ENCODE measurements at regions not wholly inside any gene's neighbourhood (a gene's known extent, or its start where the extent isn't known, plus 50 kb on each side); places are given as distances from the start of the nearest gene placed in this dataset.

DNA sequence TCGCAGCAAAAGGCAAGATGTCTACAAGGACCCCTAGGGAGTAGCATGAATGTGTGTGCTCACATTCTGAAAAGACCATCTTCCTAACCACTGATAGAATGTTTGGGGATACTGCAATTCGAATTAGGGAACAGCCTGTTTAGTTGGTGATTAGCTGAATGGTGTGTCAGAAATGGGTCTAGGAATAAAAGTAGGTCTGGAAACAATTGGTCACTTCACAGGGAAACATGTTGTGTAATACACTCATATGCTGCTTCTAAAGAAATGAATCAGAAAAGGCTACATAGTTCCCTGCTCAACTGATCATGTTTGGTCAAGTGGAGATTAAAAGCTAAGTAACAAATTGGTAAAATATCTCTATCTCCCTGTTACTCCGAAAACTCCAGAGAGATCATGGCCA lies 2362.4 kb upstream of the TENM3 start:
- TF ChIP-seq, protein P1, sequence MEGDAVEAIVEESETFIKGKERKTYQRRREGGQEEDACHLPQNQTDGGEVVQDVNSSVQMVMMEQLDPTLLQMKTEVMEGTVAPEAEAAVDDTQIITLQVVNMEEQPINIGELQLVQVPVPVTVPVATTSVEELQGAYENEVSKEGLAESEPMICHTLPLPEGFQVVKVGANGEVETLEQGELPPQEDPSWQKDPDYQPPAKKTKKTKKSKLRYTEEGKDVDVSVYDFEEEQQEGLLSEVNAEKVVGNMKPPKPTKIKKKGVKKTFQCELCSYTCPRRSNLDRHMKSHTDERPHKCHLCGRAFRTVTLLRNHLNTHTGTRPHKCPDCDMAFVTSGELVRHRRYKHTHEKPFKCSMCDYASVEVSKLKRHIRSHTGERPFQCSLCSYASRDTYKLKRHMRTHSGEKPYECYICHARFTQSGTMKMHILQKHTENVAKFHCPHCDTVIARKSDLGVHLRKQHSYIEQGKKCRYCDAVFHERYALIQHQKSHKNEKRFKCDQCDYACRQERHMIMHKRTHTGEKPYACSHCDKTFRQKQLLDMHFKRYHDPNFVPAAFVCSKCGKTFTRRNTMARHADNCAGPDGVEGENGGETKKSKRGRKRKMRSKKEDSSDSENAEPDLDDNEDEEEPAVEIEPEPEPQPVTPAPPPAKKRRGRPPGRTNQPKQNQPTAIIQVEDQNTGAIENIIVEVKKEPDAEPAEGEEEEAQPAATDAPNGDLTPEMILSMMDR (IDR thresholded peaks at IDR 0.05; ENCODE audit: borderline replicate concordance, extremely low read depth, insufficient read depth): no peak
- intact Hi-C loops (cut with DNase I): no loop called here
- no peak overlapping the region for H3K4me3 ChIP-seq (ENCODE audit: low read length in 3 of 3)
- no peaks in the 10 kb centered on the region for H3K4me1 ChIP-seq (ENCODE audit: control insufficient read depth in 2 of 3, insufficient read depth in 2 of 3, low read depth in 1 of 3, low read length in 3 of 3)
- no peaks in the 10 kb centered on the region for H3K27me3 ChIP-seq (ENCODE audit: control insufficient read depth, insufficient read depth, low read length)
- FAIRE-seq (no peak), DNase-seq (no peak)
- H3K27ac ChIP-seq (ENCODE audit: low read depth in 2 of 2, low read length in 2 of 2): no peak overlapping the region
- H3K9me3 ChIP-seq (ENCODE audit: control insufficient read depth in 2 of 3, insufficient read depth in 1 of 3, low read length in 3 of 3): no peaks in the 10 kb centered on the region
- H3K9ac ChIP-seq (ENCODE audit: low read length in 3 of 3): no peak overlapping the region
- H3K36me3 ChIP-seq (ENCODE audit: control insufficient read depth in 2 of 3, insufficient read depth in 3 of 3, low read length in 3 of 3): no peaks in the 10 kb centered on the region

DNA sequence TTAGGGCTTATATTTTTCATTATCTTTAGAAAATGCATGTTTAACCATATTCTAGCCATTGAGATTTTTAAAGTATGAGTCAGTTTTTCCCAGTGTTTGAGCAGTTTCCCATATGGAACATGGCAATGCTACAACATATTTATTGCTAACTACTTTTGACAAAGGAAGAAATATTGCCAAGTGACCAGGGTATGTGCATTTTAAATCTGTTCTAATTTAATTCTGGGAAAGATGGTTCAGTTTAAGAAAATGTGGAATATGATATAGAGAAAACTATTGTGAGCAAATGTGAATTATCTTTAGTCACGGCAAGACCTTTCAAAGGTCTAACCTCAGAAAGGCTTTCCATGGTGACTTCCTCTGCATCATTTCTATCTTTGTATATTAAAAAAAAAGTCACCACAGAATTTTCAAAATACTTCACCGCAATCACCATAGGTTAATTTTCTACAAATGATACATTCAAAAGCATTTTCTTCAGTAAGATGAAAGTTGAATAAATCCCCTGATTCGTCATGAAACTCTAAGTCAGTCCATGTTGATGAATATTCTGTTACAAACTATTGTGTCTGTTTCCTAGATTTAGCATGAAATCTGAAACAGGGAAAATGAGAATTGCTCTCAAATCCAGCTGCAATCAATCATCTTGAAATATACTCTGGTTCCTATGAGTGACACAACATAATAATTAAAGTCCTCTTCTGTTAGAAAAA lies 2349.0 kb upstream of the TENM3 start:
- H3K27me3 ChIP-seq (ENCODE audit: control insufficient read depth, insufficient read depth, low read length): no peaks in the 10 kb centered on the region
- H3K4me3 ChIP-seq (ENCODE audit: low read length in 3 of 3): no peak overlapping the region
- DNase-seq (no peak), FAIRE-seq (no peak)
- H3K4me1 ChIP-seq (ENCODE audit: control insufficient read depth in 2 of 3, insufficient read depth in 2 of 3, low read depth in 1 of 3, low read length in 3 of 3): no peaks in the 10 kb centered on the region
- H3K36me3 ChIP-seq (ENCODE audit: control insufficient read depth in 2 of 3, insufficient read depth in 3 of 3, low read length in 3 of 3): no peaks in the 10 kb centered on the region
- H3K9ac ChIP-seq (ENCODE audit: low read length in 3 of 3): no peak overlapping the region
- TF ChIP-seq, protein P1 (IDR thresholded peaks at IDR 0.05; ENCODE audit: borderline replicate concordance, extremely low read depth, insufficient read depth): no peak
- H3K27ac ChIP-seq (ENCODE audit: low read depth in 2 of 2, low read length in 2 of 2): no peak overlapping the region
- H3K9me3 ChIP-seq (ENCODE audit: control insufficient read depth in 2 of 3, insufficient read depth in 1 of 3, low read length in 3 of 3): no peaks in the 10 kb centered on the region
- intact Hi-C loops (cut with DNase I): no loop called here

DNA sequence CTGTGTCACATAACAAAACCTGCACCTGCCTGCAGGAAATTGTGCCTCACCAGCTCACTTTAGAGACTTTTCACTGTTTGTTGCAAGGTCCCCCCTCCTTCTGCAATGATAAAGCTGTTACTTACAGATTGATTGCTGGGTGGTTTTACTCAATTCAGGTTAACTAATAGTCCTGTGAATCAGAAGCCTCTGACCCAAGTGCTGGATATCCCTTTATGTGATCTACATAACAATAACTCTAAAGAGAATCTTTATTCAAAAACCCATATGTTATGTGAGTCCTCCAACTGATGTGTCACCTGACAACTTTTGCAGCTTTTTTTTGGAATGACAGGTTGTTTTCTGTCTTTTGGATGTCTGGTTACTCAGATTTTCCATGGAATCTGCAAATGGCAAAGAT lies 2323.6 kb upstream of the TENM3 start:
- Histone ChIP-seq H3K4me3 (ENCODE audit: low read length in 3 of 3) (no peak overlapping the region), H3K27me3 (ENCODE audit: control insufficient read depth, insufficient read depth, low read length) (no peaks in the 10 kb centered on the region), H3K9ac (ENCODE audit: low read length in 3 of 3) (no peak overlapping the region), H3K4me1 (ENCODE audit: control insufficient read depth in 2 of 3, insufficient read depth in 2 of 3, low read depth in 1 of 3, low read length in 3 of 3) (no peaks in the 10 kb centered on the region), H3K9me3 (ENCODE audit: control insufficient read depth in 2 of 3, insufficient read depth in 1 of 3, low read length in 3 of 3) (no peaks in the 10 kb centered on the region), H3K36me3 (ENCODE audit: control insufficient read depth in 2 of 3, insufficient read depth in 3 of 3, low read length in 3 of 3) (no peaks in the 10 kb centered on the region), H3K27ac (ENCODE audit: low read depth in 2 of 2, low read length in 2 of 2) (no peak overlapping the region)
- TF ChIP-seq, protein P1 (IDR thresholded peaks at IDR 0.05; ENCODE audit: borderline replicate concordance, extremely low read depth, insufficient read depth): no peak
- no peak for DNase-seq
- FAIRE-seq: no peak
- intact Hi-C loops (cut with DNase I): no loop called here

DNA sequence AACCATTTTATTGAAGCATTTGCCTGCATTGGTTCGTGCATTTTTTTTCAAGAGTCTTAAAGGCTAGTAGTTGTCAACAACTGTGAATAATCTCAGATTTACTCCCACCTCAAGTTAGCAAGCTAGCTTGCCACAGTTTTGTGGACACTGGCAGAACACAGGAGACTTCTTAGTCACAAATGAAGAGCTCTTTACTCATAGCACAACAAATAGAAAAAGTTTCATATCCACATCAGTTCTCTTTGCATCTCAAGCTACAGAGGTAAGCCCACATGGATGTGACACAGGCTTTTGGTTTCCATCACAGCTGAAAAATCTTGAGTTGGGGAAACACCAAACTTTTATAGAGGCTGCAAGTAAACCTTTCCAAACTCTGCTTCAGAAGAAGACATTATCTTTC lies 2315.7 kb upstream of the TENM3 start:
- H3K4me1 ChIP-seq (ENCODE audit: control insufficient read depth in 2 of 3, insufficient read depth in 2 of 3, low read depth in 1 of 3, low read length in 3 of 3): no peaks in the 10 kb centered on the region
- no peaks in the 10 kb centered on the region for H3K27me3 ChIP-seq (ENCODE audit: control insufficient read depth, insufficient read depth, low read length)
- H3K9me3 ChIP-seq (ENCODE audit: control insufficient read depth in 2 of 3, insufficient read depth in 1 of 3, low read length in 3 of 3): no peaks in the 10 kb centered on the region
- intact Hi-C loops (cut with DNase I): no loop called here
- H3K36me3 ChIP-seq (ENCODE audit: control insufficient read depth in 2 of 3, insufficient read depth in 3 of 3, low read length in 3 of 3): no peaks in the 10 kb centered on the region
- no peak for FAIRE-seq
- no peak overlapping the region for H3K4me3 ChIP-seq (ENCODE audit: low read length in 3 of 3)
- no peak overlapping the region for H3K27ac ChIP-seq (ENCODE audit: low read depth in 2 of 2, low read length in 2 of 2)
- no peak overlapping the region for H3K9ac ChIP-seq (ENCODE audit: low read length in 3 of 3)
- DNase-seq: no peak
- TF ChIP-seq, protein P1 (IDR thresholded peaks at IDR 0.05; ENCODE audit: borderline replicate concordance, extremely low read depth, insufficient read depth): no peak

All from kidney (tissue), 13 donors.